ENCODE measurements at regions not wholly inside any gene's neighbourhood (a gene's known extent, or its start where the extent isn't known, plus 50 kb on each side); places are given as distances from the start of the nearest gene placed in this dataset.

- DNase-seq (ENCODE audit: low read depth, low spot score): no peak
- Histone ChIP-seq H3K9me3 (replicated peaks; ENCODE audit: control insufficient read depth, insufficient read depth, low read length) (no peaks in the 10 kb centered on the region), H3K9ac (ENCODE audit: control insufficient read depth, insufficient read depth, low read length) (no peak overlapping the region), H3K36me3 (ENCODE audit: control insufficient read depth in 2 of 2, insufficient read depth in 2 of 2, low read length in 1 of 2) (no peaks in the 10 kb centered on the region), H3K4me2 (ENCODE audit: control insufficient read depth, insufficient read depth) (no peak overlapping the region), H3K4me1 (ENCODE audit: control insufficient read depth, insufficient read depth, low read length) (no peaks in the 10 kb centered on the region), H3K4me3 (no peak overlapping the region), H3K27me3 (replicated peaks in 1 of 2; ENCODE audit: control insufficient read depth in 2 of 2, insufficient read depth in 2 of 2, low read length in 1 of 2) (no peaks in the 10 kb centered on the region), H4K20me1 (ENCODE audit: control insufficient read depth, insufficient read depth) (no peaks in the 10 kb centered on the region), H3K79me2 (ENCODE audit: control insufficient read depth, insufficient read depth, low read length) (no peaks in the 10 kb centered on the region), H2AFZ (ENCODE audit: control insufficient read depth, low read depth, low read length) (no peak overlapping the region), H3K27ac (ENCODE audit: control insufficient read depth, insufficient read depth) (no peak overlapping the region)
- TF ChIP-seq ZBTB11 (CRISPR knock-in tag; IDR thresholded peaks at IDR 0.05): no peak
- no peak for TF ChIP-seq ZBTB40 (IDR thresholded peaks at IDR 0.05; ENCODE audit: borderline replicate concordance)
- no peak for TF ChIP-seq MAX (IDR thresholded peaks at IDR 0.05; ENCODE audit: low read depth, low read length)
- no peak for TF ChIP-seq CUX1 (IDR thresholded peaks at IDR 0.05; ENCODE audit: insufficient replicate concordance, low read depth, low read length)
- no peak for TF ChIP-seq SUPT20H (IDR thresholded peaks at IDR 0.05; ENCODE audit: borderline replicate concordance, control insufficient read depth, low read depth, low read length)
- TF ChIP-seq ZNF622 (IDR thresholded peaks at IDR 0.05): no peak
- TF ChIP-seq SMAD1 (IDR thresholded peaks at IDR 0.05; ENCODE audit: low read depth, partially characterized antibody): no peak
- in situ Hi-C loops (cut with MboI): loop anchor here (10.0 kb wide), 1 partner anchor 498 kb away; no protein-coding TSS in a partner anchor
- RAD21 ChIA-PET (ENCODE audit: unreplicated experiment): no interaction called here
- FAIRE-seq: no peak
- CTCF ChIA-PET: interaction anchor here (1.3 kb wide), 2 partner anchors 9 to 245 kb away, joined by 3 to 4 read pairs; no protein-coding TSS in a partner anchor
- ATAC-seq: no peak
- 35% methylated on average over 3 of the region's 3 CpGs for WGBS (ENCODE audit: insufficient coverage, insufficient replicate concordance, low lambda C conversion rate, missing lambda C conversion rate)
- SMC1A ChIA-PET (ENCODE audit: uncharacterized antibody, unreplicated experiment): interaction anchor here (0.8 to 1.7 kb wide), 2 partner anchors 8 to 14 kb away, joined by 3 to 4 read pairs; no protein-coding TSS in a partner anchor
- intact Hi-C loops (cut with micrococcal nuclease; ENCODE audit: unreplicated experiment): loop anchor here (5.0 to 10.0 kb wide), 2 partner anchors 338 to 496 kb away; partner anchors contain the start of gene PRSS48
- BruUV-seq (replicated peaks): no TSS peak
- POLR2A ChIA-PET: no interaction called here
Observed at GRCh38 chr4:151613290-151613689, 147.5 kb downstream of the GATB start.
